SKM-1 (cell line): ENCODE measurements at regions not wholly inside any gene's neighbourhood (a gene's known extent, or its start where the extent isn't known, plus 50 kb on each side); places are given as distances from the start of the nearest gene placed in this dataset.

Experiments used
- DNase-seq: peaks from one replicate; lab custom pipeline; 2025; ENCODE audit not compliant: unreplicated experiment; lab: John Stamatoyannopoulos, UW

GRCh38 chr13:77425705-77426104 lies 98.8 kb upstream of the MYCBP2 start:
- no peak for DNase-seq

- no peak for DNase-seq
Observed at GRCh38 chr13:77423296-77423695, 96.4 kb upstream of the MYCBP2 start.

- DNase-seq, result no peak
Observed at GRCh38 chr13:77422724-77423123, 95.8 kb upstream of the MYCBP2 start.

DNA sequence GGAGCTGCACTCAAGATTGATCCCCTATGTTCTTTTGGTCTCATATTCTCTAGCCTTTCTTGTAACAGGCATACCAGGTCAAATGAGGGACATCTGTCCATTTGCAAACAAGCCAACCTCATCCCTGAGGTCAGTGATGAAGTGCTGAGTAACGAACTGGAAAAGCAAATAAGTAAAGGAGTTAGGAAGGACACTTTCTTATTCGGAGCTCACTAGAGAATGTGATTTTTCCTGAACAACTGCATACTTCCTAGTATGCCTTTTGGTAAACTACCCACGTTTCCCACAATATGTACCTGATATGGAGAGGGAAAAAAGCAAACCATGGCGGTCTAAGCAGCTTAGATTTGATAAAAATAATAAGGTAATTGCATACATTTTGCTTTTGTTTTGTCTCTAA lies 91.0 kb upstream of the MYCBP2 start:
- DNase-seq, result no peak

DNA sequence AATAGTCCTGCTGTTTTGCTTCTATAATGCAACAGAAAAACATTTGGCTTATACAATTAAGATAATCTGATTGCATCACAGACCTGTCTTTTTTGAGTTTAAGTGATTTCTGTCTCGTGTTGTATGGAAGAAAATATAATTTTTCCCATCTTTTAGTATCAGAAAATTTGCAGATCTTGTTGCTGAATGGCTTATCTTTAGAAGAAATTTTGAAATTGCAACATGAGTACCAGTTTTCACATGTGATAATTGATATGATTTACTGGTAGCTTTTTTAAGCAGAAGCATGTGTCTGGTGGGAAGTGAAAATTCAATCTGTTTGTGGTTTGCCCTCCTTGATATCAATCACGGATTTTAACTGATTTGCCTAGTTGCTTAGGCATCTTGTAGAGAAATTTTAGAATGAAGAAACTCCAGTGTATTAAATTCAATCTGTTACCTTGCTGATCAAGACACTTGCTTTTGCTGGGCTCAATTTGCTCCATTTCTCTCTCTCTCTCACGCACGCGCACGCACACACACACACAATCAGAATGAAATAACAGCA lies 89.8 kb upstream of the MYCBP2 start:
- no peak for DNase-seq

GRCh38 chr13:77415253-77416071 lies 88.6 kb upstream of the MYCBP2 start:
- no peak for DNase-seq

- no peak for DNase-seq
Observed at GRCh38 chr13:77412860-77413259, 86.0 kb upstream of the MYCBP2 start.

DNA sequence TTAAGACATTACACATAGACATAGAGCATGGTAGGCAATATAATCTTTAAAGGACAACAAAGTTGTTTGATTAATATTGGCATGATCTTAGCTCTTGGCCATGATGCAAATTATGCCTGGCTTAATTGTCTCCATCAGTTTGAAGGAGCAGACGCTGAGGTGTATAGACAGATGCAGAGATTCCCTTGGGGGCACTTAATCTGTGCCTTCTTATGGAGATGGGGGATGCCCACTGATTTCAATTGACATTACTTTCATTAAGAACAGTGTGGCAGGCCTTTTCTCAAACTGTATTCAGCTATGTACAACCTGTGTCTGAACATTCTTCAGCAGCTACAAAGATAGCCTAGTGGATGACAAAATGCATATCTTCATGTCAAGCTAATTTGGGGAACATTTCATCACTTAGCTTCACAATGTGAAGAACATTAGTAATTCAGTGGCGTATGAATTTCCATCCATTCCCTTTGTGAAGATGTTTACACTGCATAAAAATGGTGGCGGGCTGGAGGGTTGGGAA lies 85.3 kb upstream of the MYCBP2 start:
- no peak for DNase-seq

GRCh38 chr13:77409412-77409811 lies 82.5 kb upstream of the MYCBP2 start:
- DNase-seq, result no peak

- DNase-seq, result no peak
Observed at GRCh38 chr13:77406644-77407440, 79.9 kb upstream of the MYCBP2 start.

GRCh38 chr13:77398825-77399620 lies 72.1 kb upstream of the MYCBP2 start:
- DNase-seq, result no peak

- no peak for DNase-seq
Observed at GRCh38 chr13:77397636-77398035, 70.7 kb upstream of the MYCBP2 start.

GRCh38 chr13:77391475-77391874 lies 64.6 kb upstream of the MYCBP2 start:
- DNase-seq, result no peak

GRCh38 chr13:77390391-77390790 lies 63.5 kb upstream of the MYCBP2 start:
- DNase-seq, result no peak

DNA sequence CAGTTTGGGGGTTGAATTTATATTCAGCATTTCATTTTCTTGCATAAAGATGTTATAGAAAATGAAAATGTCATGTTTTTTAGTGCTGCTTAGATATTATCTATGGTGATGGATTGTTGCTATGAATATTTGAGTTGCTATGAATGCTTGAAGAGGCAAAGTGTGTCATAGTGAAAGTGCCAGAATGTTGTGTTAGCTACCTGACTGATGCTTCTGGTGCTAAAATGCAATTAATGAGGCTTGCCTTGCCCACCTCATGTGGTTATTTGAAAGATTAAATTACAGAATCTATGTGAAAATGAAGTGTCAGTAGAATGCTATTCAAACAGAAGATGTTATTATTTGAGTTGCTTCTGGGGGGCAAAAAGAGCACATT lies 62.7 kb upstream of the MYCBP2 start:
- no peak for DNase-seq

GRCh38 chr13:77388944-77389624 lies 62.2 kb upstream of the MYCBP2 start:
- DNase-seq, result no peak

DNA sequence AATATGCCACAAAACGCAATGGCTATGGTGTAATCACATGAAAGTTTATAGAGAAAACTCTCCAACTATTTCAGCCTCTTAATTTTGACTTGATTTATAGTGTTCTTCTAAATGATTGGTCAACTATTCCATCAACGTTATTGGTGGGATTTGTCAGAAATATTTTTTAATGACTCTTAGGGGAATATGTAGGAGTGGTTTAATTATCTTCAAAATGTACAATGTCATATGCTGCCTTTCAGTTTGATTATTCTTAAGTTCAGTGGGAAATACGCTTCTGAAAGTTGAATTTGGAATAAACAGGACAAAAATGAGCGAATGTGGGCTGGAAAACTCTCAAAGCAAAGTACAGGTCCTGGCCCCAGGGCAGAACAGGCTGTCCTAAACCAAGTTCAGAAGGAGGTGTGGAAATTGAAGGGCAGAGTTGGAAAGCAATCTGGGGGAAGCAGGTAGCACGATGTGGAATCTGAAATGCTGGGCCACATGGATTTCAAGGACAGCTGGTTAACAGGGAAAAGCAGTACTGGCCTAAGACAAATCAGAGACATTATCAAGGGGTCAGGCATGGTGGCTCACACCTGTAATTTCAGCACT lies 60.8 kb upstream of the MYCBP2 start:
- no peak for DNase-seq

- peak; percentile 53 for DNase-seq
Observed at GRCh38 chr13:77386880-77387606, 60.1 kb upstream of the MYCBP2 start.

- no peak for DNase-seq
Observed at GRCh38 chr13:77386046-77386445, 59.2 kb upstream of the MYCBP2 start.
